K562 (cell line): ENCODE measurements at regions not wholly inside any gene's neighbourhood (a gene's known extent, or its start where the extent isn't known, plus 50 kb on each side); places are given as distances from the start of the nearest gene placed in this dataset.
A peak's percentile ranks its signal among the peaks of the same experiment; 100 is the strongest.

Source experiments
- ATF4 ChIP-seq: fragments of 450-650 bp; formaldehyde crosslinking; IDR thresholded peaks from 2 replicates; pipeline ENCODE4 v1.4.0; 2022; ENCODE audit warnings: mild to moderate bottlenecking, moderate library complexity
- CTCF ChIP-seq, 3 experiments: IDR thresholded peaks in 2 of 3; conservative IDR thresholded peaks in 1 of 3; 2 replicates each; pipeline ENCODE4 v1.5.1; 2011 to 2012; ENCODE audit warnings: low read length in 3 of 3, mild to moderate bottlenecking in 3 of 3, control low read depth in 2 of 3, improper control_type of control experiment in 1 of 3, inconsistent platforms in 1 of 3, low read depth in 1 of 3, mixed read lengths in 1 of 3, moderate library complexity in 1 of 3; ENCODE audit not compliant: insufficient read depth in 2 of 3
- CXXC5 ChIP-seq: fragments of 250-450 bp; sonication (Bioruptor Pico); IDR thresholded peaks from 2 replicates; pipeline ENCODE4 v1.8.0; 2022; ENCODE audit warnings: inconsistent platforms, mild to moderate bottlenecking, moderate library complexity
- HDGF ChIP-seq: fragments of 450-650 bp; IDR thresholded peaks from 2 replicates; pipeline ENCODE4 v1.6.1; 2016
- HOMEZ ChIP-seq: fragments of 250-450 bp; sonication (Bioruptor Pico); IDR thresholded peaks from 2 replicates; pipeline ENCODE4 v1.4.0; 2020; ENCODE audit warnings: mild to moderate bottlenecking, moderate library complexity
- NFATC3 ChIP-seq: fragments of 450-650 bp; IDR thresholded peaks from 2 replicates; pipeline ENCODE4 v1.6.1; 2017; ENCODE audit warnings: mild to moderate bottlenecking
- NFE2L1 ChIP-seq: fragments of 450-650 bp; IDR thresholded peaks from 2 replicates; pipeline ENCODE4 v1.6.1; 2016; ENCODE audit warnings: missing genetic modification characterization, low read depth, mild to moderate bottlenecking, missing compliant biosample characterization, moderate library complexity, borderline replicate concordance
- NR0B1 ChIP-seq: fragments of 450-650 bp; IDR thresholded peaks from one replicate; pipeline ENCODE4 v1.6.1; 2018; ENCODE audit warnings: mild to moderate bottlenecking, moderate library complexity; ENCODE audit not compliant: partially characterized antibody
- PRPF4 ChIP-seq: fragments of 200-400 bp; formaldehyde crosslinking; IDR thresholded peaks from one replicate; pipeline ENCODE4 v1.6.1; 2017; ENCODE audit warnings: low read length, low read depth, mild to moderate bottlenecking; ENCODE audit not compliant: insufficient read depth, poor library complexity, severe bottlenecking
- RERE ChIP-seq: sonication (generic); formaldehyde crosslinking; IDR thresholded peaks from 2 replicates; pipeline ENCODE4 v1.8.0; 2023; ENCODE audit warnings: missing genetic modification reagents, mild to moderate bottlenecking, borderline replicate concordance
- RFX1 ChIP-seq: fragments of 450-650 bp; IDR thresholded peaks from 2 replicates; pipeline ENCODE4 v1.6.1; 2016; ENCODE audit warnings: mild to moderate bottlenecking, moderate library complexity
- SPI1 ChIP-seq: IDR thresholded peaks from 2 replicates; pipeline ENCODE4 v1.6.1; 2011; ENCODE audit warnings: low read depth, low read length, control low read depth, borderline replicate concordance
- ZNF12 ChIP-seq: sonication (generic); formaldehyde crosslinking; IDR thresholded peaks from 2 replicates; pipeline ENCODE4 v1.4.0; 2020; ENCODE audit warnings: mild to moderate bottlenecking, missing genetic modification reagents
- ZNF124 ChIP-seq: sonication (generic); formaldehyde crosslinking; IDR thresholded peaks from 2 replicates; pipeline ENCODE4 v1.8.1; 2022; ENCODE audit warnings: missing genetic modification reagents
- ZNF507 ChIP-seq: conservative IDR thresholded peaks from 2 replicates; pipeline ENCODE4 v1.6.1; 2017; ENCODE audit warnings: missing genetic modification characterization, missing compliant biosample characterization

- TF ChIP-seq NFE2L1 (no peak), RFX1 (no peak), NR0B1 (no peak), HDGF (no peak), ZNF12 (CRISPR knock-in tag) (no peak), CTCF (IDR thresholded peaks at IDR 0.05 in 2 of 3, conservative IDR thresholded peaks at IDR 0.05 in 1 of 3; ENCODE audit: insufficient read depth in 2 of 3, low read depth in 1 of 3, low read length in 3 of 3) (peak; percentile 66 to 80 (median 75)), RERE (no peak), ZNF124 (no peak), HOMEZ (CRISPR knock-in tag) (no peak), CXXC5 (CRISPR knock-in tag) (no peak), NFATC3 (no peak), ATF4 (CRISPR knock-in tag) (no peak), SPI1 (no peak), PRPF4 (no peak), ZNF507 (tag) (no peak)
These were observed 580.2 kb downstream of the ETNK1 start (continued) for GRCh38 chr12:23204933-23205778.
